ENCODE measurements at regions not wholly inside any gene's neighbourhood (a gene's known extent, or its start where the extent isn't known, plus 50 kb on each side); places are given as distances from the start of the nearest gene placed in this dataset.

DNA sequence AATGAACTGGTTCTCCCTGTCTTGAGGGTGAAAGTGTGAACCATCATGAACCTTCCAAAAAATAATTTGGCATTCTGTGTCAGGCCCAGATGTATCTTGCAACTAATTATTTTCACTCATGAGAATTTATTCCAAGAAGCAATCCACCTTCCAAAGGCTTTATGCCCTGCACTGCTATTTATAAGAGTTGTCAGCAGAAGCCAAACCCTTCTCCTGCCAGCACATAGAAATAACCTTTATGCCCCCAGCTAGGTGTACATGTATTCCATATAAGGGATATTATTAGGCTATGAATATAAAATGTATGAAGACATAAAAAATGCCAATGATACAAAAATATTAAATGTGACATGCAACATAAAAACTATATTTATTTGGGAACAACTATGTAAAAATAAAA lies 69.0 kb upstream of the GDF10 start:
- DNase-seq = no peak

DNA sequence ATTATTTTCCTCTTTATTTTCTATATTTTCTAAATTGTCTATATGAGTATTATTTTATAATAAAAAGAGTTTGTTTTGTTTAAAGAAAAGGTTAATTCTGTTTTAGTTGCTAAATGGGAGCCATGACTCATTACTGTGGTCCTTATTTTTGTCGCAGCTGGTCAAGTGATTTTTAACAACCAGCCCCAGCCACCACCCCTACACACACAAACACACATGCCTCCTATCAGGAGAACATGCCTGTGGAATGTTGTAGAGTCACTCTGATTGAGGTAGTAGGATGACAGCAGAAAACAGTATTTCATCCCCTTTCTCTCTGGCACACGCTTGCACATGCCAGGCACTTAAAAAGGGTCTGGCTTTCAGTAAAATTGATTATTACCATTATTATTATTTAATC lies 68.6 kb upstream of the GDF10 start:
- no peak for DNase-seq

DNA sequence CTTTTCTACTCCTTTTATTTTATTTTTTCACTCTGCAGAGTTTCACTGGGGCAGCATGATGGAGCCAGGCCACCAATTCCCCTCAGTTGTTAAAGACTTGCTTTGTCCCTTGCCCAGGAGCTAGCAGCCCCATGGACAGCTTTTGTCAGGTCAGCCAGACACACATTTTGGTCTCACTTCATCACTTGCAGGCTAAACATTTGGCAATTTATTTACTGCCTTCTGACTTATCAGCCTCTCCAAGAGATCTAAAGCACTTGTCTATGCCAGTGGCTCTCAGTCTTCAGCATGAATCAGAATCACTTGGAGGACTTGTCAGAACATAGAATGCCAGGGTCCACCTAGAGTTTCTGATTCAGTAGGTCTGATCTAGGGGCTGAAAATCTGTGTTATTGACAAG lies 66.4 kb upstream of the GDF10 start:
- DNase-seq = no peak

DNA sequence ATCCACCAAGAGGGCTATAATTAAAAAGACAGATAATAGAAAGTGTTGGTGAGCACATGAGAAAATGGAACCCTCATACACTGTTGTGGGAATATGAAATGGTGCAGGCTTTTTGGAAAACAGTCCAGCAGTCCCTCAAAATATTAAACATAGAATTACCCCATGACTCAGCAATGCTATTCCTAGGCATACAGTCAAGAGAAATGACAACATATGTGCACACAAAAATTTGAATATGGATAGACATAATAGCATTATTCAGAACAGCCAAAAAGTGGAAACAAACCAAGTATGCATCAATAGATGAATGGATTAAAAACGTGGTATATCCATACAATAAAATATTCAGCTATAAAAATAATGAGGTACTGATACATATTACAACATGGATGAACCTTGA lies 64.5 kb upstream of the GDF10 start:
- no peak for DNase-seq

DNA sequence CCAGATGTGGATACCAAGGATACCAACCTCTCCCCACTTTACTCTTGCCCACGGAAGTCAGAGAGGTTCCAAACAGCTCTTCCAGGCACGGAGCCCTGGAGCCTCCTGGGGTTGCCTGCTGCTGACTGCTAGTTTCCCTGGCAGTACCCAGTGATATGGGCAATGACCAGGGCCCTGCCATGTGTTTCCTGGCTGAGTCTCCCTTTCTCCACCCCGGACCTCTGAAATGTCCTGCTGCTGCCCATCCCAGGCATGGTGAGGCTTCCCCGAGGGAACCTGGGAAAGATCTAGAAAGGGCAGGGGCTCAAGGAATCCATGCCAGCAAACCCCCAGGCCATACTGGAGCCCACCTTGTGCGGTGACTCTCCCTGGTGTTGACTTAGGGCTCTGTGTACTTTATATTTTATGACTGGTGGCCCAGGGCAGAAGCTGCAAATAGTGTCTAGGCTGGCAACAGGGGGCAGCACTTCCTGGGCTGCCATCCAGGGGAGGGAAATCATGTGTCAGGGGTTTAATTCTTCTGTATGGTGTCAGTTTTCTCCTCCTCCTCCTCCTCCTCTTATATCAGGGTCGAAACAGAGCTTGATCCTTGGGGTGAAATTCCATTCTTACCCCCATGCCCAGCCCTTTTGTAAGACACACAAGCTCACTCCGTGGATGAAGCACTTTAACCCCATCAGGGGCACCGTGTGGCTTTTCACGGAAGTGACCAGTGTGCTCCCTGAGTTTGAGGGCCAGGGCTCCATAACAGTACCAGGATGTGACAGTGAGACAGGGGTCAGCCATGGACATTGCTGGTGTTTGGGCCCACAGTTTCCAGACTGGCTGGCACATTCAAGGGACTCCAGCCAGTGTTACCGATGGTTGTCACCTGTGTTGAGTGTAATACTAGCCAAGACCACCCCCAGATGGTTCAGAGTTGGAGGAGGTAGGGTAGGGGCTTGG lies 62.4 kb upstream of the GDF10 start:
- DNase-seq = no peak

DNA sequence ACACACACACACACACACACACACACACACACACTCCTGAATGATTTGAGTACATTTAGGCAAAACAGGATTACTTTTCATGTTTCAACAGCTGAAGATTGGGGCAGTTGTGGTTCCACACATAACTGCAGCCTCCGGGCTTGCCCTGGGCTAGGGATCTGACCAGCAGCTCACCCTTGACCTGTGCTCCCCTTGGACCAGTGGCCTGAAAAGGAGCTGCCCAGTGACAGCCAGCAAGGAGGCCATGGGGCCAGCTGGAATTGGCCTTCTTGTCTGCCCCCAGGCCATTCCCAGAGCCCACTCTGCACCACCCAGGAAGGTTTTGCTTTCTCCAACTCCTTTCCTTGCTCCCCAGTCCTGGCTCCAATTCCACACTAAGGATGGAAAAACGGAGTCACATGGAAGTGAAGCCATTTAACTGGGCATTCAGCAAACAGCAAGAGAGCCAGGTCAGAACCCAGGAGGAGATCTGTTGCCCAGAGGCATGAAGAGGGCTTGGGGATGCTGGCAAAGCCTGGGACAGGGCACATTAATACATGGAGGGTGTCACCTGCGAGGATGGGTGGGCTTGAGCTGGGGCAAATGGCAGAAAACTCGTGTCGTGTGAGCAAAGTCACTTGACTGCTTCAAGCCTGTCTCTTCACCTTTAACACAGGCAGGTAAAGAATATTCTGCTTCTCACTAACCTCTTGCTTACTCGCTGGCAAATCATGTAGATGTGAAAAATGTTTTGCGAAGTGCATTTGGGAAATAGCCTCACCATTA lies 61.5 kb upstream of the GDF10 start:
- DNase-seq = no peak

DNA sequence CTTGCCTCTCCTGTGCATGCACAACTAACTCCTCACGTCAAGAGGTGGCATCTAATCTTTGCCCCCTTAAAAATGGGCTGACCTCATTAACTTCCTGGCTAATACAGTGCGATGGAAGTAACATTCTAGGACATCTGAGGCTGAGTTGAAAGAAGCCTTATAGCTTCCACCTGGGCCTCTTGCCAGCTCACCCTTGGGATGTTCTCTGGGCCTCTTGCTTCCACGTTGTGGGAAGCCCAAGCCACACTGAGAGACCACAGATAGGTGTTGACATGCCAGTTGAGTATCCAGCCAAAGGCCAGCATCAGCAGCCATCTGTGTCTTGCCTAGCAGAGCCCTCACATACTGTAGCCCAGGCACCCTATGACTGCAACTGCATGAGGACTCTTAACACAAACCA lies 60.8 kb upstream of the GDF10 start:
- no peak for DNase-seq

DNA sequence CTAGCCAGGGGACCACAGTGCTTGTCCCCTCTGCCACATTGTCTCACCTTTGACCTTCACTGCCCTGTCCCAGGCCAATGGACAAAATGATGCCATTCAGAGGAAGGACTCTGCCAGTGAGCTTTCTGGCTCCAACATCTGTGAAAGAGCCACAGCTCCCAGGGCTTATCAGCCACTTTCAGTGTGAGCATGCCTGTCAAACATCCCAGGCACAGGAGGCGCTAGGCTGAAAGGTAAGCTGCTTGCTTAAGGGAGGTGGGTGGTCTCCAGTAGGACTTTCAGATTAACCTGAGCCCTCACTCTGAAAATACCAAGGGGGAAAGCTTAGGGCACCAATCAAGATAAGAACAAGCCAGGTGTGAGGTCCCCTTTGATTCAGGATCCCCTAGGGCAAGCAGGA lies 59.8 kb upstream of the GDF10 start:
- DNase-seq = no peak

DNA sequence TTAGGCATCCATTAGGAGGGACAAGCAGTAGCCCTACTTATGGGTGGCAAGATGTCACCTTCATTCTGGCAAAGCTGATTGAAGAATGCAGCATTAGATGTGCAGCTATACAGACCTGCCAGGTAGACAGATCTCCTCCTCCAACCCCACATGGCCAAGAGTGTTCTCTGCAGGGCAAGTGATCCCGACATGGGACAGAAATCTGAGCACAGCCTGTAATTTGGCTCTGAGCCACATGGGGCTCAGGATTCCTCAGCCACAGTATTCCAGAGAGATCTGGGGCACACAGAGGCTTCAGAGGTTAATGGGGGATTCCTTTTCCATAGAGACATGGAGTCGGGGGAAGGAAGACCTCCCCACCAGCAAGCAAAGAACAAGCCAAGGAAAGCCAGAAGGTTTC lies 58.7 kb upstream of the GDF10 start:
- DNase-seq = no peak

DNA sequence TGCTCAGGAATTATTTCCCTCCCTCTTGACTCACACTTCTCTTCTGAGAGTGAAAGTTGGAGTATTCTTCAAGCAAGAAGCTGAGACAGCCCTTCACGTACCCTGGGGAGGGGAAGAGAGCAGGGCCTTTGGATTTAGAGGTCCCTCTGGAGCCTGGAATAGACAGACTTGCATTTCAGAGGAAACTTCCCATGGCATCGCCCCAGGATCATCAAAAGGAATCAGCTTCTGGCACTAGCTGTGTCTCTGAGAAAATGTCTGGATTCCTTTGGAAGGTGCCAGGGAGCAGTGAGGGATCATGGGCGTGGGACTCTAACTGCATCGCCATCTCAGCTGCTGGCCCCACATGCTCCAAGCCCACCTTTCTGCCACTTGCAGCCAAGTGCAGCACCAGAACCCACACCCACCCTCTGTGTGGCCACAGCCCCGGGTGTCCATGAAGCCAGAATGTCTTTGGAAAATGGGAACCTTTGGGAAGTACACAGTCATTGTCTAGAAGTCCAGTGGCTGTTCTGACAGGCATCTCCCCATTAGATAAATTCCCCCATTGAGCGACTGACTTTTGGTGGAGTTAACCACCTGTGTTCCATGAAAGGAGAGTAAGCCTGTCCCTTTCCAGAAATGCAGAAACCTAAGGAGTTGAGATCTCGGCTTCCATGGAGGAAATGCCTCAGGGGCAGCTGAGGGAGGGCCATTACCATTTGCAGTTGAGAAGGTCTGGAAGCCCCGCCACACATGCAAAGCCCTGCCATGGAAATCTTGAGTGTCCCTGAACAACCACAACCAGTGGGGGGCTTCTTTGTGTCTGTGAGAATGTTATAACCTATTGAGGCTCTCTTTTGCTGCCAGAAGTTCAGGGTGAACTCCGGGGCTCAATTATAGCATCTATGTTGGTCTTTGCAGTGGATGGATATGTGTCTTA lies 57.8 kb upstream of the GDF10 start:
- no peak for DNase-seq

DNA sequence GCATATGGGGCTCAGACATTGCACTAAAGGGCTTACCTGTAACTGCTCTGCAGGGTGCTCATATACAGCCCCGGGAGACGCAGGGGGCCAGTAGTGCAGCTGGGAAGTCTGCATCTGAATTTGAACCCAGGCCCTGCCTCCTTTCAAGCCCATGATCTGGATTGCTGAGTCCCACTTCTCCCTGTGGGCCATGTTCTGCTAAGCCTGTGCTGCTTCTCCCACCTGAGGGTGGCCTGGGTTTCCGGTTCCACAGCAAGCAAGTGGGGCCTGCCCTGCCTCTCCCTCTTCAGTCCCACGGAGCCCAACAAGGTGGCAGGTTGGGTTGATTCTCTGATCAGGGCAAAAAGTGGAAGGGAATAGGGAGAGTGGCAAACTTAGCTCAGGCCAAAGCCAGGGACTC lies 56.6 kb upstream of the GDF10 start:
- no peak for DNase-seq

DNA sequence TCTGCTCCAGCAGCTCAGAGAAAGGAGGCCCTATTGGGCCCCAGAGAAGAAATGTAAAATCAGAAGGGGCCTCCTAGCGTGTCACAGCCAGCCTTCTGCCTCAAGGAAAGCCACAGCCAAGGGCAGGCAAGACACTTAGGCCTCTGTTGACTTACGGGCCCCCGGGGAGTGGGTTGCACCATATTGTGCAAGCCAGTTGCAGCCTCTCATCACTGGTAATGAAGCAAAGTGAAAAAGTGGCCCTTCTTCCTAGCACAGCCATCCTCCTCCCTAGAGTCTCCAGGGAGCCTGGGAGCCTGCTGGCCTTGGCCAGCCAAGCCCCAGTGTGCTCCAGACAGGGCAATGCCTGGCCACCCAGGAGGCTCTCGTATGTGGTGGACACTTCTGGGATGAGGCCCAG lies 56.2 kb upstream of the GDF10 start:
- no peak for DNase-seq

DNA sequence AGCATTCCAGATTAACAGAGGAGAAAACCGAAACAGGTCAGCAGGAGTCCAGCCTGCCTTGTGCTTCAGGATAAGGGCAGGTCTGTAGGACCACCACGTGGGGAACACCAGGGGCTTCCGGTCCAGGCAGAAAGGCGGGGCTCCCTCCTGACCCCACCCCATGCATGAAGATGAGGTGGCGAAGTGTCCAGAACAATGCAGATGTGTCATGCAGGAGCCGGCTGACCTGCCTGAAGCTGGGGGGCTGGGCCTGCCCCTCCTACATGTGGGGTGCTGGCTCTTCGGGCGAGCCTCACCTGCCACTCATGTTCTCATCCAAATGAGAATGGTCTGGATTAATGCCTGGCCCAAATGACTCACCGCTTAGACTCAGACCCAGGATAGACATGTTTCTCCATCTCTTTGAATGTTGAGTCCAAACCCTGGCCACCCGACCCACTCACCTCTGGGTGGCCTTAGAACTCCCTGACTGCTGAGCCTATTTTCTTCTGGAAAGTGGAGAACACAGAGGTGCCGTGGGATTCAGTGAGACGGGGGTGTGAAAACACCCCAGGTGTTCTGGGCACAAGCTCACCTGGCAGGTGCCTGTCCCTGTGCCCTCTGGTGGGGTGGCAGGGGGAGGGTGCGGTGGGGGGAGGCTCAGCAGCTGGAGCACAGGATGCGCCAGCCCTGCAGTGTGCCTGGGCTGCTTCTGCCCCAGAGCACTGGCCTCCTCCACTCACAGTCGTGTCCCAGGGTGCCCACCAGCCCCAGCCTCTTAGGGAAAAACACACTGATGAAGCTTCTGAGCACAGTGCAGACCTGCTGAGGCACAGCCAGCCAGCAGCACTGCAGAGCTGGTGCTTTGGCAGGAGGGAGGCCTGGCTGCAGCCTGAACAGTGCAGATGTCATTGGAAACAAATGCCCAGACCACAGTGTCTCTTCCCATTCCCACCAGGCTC lies 55.2 kb upstream of the GDF10 start:
- no peak for DNase-seq

DNA sequence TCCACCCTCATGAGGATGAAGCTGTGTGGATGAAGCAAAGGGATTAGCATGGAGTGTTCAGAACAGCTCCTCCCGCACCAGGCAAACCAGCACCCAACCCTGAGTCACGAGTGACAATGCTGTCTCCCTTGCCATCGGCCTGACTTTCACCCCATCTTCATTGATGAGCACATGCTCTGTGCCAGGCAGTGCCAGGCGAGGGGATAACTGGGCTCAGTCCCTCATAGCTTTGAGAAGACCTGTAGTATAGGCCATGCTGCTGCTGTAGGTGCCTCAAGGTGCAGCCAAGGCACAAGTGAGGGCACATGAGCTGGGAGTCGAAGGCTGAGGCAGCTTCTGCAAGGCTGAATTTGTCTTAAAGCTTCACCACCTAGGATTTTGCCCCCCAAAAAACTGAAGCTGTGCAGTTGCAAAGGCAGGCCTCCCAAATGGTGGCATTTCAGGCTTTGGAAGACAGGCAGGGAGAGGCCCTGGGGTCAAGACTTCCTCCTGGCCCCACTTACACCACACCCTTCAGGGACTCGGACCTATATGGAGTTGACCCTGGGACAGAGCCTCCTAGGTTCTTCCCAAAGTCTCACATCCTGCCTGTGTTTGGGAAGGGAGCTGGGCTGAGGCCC lies 54.2 kb upstream of the GDF10 start:
- no peak for DNase-seq

DNA sequence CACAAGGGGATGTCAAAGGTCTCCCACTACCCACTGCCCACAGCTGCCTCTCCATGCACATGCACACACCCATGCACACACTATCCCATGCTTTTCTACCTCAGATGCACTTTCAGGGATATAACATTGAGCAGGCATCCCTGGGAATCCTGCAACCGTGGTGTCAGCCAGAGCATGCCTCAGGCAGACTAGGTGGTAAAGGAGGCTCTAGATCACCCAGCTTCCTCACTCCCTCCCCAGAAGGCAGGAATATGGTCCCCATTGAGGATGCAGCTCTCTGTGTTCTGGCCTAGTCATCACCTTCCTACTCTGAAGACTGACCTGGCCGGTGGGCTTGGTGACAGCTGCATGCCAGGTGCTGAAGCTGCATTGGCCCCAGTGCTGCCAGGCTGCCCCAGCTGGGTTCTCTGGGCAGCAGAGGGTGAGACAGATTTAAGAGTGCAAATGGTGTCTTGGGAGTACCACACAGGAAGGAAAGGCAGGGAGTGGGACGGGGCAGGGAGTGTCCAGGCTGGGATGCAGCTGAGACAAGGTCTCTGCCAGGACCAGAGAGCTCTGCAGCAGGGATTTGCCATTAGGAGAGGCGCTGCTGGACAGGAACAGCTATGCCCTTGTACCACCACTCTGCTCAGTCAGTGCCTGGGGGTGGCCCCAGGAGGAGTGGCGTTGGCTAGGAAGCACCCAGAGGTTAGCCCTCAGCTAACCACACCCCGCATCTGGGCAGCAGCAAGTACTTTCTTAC lies 53.4 kb upstream of the GDF10 start:
- no peak for DNase-seq

DNA sequence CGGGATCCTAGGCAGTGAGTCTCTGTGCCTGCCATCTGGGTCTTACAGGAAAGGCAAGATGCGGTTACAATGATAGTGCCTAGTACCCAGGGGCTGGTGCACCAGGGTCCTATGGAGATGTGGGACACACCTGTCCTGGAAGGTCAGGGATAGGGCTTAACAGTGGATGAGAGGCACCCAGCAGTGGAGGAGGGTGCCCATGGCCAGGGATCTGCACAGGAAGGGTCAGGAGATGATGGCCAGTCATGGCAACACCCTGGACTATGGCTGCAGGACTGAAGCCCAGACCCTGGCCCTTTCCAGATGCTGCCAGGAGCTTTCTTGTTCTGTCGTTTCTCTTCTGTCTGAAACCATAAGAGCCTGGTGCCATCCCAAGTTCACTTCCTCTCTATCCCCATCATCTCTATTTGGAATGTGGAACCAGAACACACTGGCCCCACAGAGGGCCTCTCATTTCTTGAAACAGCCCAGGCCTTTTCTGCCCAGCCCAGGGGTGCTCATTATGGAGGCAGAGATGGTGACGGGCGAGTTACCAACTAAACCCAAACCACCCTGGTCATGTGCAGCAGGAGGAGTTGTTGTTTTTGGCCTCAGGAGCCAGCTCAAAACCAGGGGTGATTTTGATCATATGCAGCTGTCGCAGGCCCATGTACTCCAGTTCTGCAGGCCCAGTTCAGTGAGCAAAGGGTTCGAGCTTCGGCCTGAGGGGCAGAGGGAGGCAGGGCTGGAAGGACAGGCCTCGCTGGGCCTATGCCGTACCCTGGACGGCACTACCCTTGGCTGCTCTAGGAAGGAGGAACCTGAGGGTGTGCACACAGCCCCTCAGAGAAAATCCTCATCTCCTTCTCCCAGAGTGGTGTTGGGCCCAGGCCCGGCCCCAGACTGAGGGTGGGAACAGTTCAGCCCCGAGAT lies 52.6 kb upstream of the GDF10 start:
- peak; percentile 39 to 41 for DNase-seq

DNA sequence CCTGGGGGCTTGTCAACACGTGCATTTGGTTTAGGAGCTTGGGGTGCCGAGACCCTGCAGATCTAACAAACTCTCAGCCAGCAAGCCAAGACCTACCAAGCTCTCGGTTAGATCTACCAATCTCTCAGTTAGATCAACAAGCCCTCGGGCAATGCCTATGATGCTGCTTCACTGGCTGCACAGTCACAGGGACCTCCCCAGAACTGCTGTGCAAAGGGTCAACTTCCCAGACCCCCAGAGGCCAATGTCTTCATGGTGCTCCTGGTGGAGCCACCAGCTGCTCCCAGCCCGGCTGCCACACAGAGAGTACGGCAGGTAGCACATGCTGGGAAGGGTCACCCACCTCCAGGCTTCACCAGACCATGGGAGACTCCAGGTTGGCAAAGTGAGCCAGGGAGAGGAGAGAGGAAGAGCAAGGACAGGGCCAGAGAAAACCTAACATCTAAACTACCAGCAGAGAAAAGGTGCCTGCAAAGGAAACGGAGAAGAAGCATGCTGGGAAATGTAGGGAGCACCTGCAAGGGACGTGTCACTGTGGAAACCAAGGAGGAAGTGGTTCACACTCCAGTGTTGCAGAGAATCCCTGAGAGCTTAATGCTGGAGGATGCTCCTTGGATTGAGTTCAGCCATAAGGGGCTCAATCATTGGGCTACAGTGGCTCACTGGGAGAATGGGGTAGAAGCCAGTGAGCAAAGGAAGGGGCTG lies 51.5 kb upstream of the GDF10 start:
- no peak for DNase-seq

DNA sequence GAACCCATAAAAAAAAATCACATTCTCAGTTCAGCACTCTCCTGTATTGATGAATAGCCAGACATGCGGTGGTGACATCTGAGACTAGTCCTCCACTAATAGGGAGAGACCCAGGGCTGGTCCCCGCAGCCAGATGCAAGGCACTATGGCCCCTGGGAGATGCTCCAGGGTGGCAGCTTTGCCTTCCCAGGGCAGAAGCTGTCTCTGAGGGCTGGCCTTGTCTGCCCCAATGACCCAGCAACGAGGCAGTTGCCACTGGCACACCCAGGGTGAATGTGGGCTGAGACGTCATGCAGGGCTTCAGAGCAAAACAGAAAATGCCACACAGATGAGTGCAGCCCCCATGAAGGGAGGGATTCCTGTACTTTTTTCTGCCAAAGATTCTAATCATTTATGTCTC lies 50.1 kb upstream of the GDF10 start:
- no peak for DNase-seq
